ENCODE measurements at regions not wholly inside any gene's neighbourhood (a gene's known extent, or its start where the extent isn't known, plus 50 kb on each side); places are given as distances from the start of the nearest gene placed in this dataset.

DNA sequence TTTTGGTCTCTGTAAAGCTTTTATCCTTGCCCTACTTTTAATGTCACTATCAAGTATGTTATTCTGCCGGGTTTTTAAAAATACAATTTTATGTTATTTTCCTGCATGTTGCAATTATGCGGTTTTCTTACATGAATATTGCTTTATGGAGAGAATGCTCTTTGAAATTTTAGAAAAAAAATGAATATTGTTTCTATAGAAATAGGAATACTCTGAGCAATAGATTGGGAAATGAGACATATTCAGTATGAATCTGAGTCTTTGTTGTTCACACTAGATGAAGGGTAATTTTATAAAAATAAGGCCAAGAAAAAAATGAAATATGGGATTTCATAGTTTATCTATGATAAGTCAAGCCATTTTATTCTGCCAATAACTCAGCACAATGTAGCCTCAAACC lies 142.2 kb upstream of the DTNA start:
- CTCF ChIA-PET, result no interaction called here
- SMC1A ChIA-PET (ENCODE audit: uncharacterized antibody, unreplicated experiment), result no interaction called here
- TF ChIP-seq, protein P1, sequence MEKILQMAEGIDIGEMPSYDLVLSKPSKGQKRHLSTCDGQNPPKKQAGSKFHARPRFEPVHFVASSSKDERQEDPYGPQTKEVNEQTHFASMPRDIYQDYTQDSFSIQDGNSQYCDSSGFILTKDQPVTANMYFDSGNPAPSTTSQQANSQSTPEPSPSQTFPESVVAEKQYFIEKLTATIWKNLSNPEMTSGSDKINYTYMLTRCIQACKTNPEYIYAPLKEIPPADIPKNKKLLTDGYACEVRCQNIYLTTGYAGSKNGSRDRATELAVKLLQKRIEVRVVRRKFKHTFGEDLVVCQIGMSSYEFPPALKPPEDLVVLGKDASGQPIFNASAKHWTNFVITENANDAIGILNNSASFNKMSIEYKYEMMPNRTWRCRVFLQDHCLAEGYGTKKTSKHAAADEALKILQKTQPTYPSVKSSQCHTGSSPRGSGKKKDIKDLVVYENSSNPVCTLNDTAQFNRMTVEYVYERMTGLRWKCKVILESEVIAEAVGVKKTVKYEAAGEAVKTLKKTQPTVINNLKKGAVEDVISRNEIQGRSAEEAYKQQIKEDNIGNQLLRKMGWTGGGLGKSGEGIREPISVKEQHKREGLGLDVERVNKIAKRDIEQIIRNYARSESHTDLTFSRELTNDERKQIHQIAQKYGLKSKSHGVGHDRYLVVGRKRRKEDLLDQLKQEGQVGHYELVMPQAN (conservative IDR thresholded peaks at IDR 0.05), result no peak
- TF ChIP-seq HDAC2 (IDR thresholded peaks at IDR 0.05) (no peak), ZSCAN29 (IDR thresholded peaks at IDR 0.05) (no peak), EZH2 (IDR thresholded peaks at IDR 0.05; ENCODE audit: borderline replicate concordance, control insufficient read depth, low read depth, low read length) (no peak), GABPA (IDR thresholded peaks at IDR 0.05; ENCODE audit: low read depth) (no peak), NFIC (IDR thresholded peaks at IDR 0.05; ENCODE audit: low read depth, low read length) (no peak), RBBP5 (conservative IDR thresholded peaks at IDR 0.05) (no peak), SMAD1 (IDR thresholded peaks at IDR 0.05; ENCODE audit: low read depth, partially characterized antibody) (no peak), HDAC6 (IDR thresholded peaks at IDR 0.05; ENCODE audit: unreplicated experiment) (no peak)
- TF ChIP-seq, protein P2, sequence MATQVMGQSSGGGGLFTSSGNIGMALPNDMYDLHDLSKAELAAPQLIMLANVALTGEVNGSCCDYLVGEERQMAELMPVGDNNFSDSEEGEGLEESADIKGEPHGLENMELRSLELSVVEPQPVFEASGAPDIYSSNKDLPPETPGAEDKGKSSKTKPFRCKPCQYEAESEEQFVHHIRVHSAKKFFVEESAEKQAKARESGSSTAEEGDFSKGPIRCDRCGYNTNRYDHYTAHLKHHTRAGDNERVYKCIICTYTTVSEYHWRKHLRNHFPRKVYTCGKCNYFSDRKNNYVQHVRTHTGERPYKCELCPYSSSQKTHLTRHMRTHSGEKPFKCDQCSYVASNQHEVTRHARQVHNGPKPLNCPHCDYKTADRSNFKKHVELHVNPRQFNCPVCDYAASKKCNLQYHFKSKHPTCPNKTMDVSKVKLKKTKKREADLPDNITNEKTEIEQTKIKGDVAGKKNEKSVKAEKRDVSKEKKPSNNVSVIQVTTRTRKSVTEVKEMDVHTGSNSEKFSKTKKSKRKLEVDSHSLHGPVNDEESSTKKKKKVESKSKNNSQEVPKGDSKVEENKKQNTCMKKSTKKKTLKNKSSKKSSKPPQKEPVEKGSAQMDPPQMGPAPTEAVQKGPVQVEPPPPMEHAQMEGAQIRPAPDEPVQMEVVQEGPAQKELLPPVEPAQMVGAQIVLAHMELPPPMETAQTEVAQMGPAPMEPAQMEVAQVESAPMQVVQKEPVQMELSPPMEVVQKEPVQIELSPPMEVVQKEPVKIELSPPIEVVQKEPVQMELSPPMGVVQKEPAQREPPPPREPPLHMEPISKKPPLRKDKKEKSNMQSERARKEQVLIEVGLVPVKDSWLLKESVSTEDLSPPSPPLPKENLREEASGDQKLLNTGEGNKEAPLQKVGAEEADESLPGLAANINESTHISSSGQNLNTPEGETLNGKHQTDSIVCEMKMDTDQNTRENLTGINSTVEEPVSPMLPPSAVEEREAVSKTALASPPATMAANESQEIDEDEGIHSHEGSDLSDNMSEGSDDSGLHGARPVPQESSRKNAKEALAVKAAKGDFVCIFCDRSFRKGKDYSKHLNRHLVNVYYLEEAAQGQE (IDR thresholded peaks at IDR 0.05; ENCODE audit: low read depth, low read length), result no peak
- TF ChIP-seq, protein P3, sequence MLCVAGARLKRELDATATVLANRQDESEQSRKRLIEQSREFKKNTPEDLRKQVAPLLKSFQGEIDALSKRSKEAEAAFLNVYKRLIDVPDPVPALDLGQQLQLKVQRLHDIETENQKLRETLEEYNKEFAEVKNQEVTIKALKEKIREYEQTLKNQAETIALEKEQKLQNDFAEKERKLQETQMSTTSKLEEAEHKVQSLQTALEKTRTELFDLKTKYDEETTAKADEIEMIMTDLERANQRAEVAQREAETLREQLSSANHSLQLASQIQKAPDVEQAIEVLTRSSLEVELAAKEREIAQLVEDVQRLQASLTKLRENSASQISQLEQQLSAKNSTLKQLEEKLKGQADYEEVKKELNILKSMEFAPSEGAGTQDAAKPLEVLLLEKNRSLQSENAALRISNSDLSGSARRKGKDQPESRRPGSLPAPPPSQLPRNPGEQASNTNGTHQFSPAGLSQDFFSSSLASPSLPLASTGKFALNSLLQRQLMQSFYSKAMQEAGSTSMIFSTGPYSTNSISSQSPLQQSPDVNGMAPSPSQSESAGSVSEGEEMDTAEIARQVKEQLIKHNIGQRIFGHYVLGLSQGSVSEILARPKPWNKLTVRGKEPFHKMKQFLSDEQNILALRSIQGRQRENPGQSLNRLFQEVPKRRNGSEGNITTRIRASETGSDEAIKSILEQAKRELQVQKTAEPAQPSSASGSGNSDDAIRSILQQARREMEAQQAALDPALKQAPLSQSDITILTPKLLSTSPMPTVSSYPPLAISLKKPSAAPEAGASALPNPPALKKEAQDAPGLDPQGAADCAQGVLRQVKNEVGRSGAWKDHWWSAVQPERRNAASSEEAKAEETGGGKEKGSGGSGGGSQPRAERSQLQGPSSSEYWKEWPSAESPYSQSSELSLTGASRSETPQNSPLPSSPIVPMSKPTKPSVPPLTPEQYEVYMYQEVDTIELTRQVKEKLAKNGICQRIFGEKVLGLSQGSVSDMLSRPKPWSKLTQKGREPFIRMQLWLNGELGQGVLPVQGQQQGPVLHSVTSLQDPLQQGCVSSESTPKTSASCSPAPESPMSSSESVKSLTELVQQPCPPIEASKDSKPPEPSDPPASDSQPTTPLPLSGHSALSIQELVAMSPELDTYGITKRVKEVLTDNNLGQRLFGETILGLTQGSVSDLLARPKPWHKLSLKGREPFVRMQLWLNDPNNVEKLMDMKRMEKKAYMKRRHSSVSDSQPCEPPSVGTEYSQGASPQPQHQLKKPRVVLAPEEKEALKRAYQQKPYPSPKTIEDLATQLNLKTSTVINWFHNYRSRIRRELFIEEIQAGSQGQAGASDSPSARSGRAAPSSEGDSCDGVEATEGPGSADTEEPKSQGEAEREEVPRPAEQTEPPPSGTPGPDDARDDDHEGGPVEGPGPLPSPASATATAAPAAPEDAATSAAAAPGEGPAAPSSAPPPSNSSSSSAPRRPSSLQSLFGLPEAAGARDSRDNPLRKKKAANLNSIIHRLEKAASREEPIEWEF (IDR thresholded peaks at IDR 0.05; ENCODE audit: insufficient replicate concordance, low read depth, low read length), result no peak
- Histone ChIP-seq H2AFZ (ENCODE audit: control insufficient read depth, low read depth, low read length) (no peak overlapping the region), H4K20me1 (ENCODE audit: control insufficient read depth, insufficient read depth) (no peaks in the 10 kb centered on the region), H3K27ac (ENCODE audit: control insufficient read depth, insufficient read depth) (no peak overlapping the region), H3K4me2 (ENCODE audit: control insufficient read depth, insufficient read depth) (no peak overlapping the region), H3K27me3 (replicated peaks in 1 of 2; ENCODE audit: control insufficient read depth in 2 of 2, insufficient read depth in 2 of 2, low read length in 1 of 2) (no peaks in the 10 kb centered on the region), H3K9ac (ENCODE audit: control insufficient read depth, insufficient read depth, low read length) (no peak overlapping the region), H3K9me3 (replicated peaks; ENCODE audit: control insufficient read depth, insufficient read depth, low read length) (no peaks in the 10 kb centered on the region), H3K79me2 (ENCODE audit: control insufficient read depth, insufficient read depth, low read length) (no peaks in the 10 kb centered on the region), H3K4me1 (ENCODE audit: control insufficient read depth, insufficient read depth, low read length) (no peaks in the 10 kb centered on the region), H3K36me3 (ENCODE audit: control insufficient read depth in 2 of 2, insufficient read depth in 2 of 2, low read length in 1 of 2) (no peaks in the 10 kb centered on the region), H3K4me3 (no peak overlapping the region)
- FAIRE-seq, result no peak
- WGBS (ENCODE audit: insufficient coverage, insufficient replicate concordance, low lambda C conversion rate, missing lambda C conversion rate), result 41% methylated on average over 2 of the region's 2 CpGs
- no peak for ATAC-seq
- POLR2A ChIA-PET, result no interaction called here
- in situ Hi-C loops (cut with MboI), result no loop called here
- no peak for DNase-seq (ENCODE audit: low read depth, low spot score)
- BruUV-seq (replicated peaks), result no TSS peak
- intact Hi-C loops (cut with micrococcal nuclease; ENCODE audit: unreplicated experiment), result no loop called here
- RAD21 ChIA-PET (ENCODE audit: unreplicated experiment), result no interaction called here

All from GM12878 (cell line).